Ovary (tissue), 7 donors: ENCODE measurements at regions not wholly inside any gene's neighbourhood (a gene's known extent, or its start where the extent isn't known, plus 50 kb on each side); places are given as distances from the start of the nearest gene placed in this dataset.

Experiments
- DNase-seq, 5 donors: peaks; one replicate each; pipeline ENCODE4 v3.0.0-alpha.2; 2019 to 2020
- H3K27ac ChIP-seq, 2 donors: fragments of 200-600 bp; one replicate each; pipeline versions ENCODE4 v1.5.1 to v1.8.0; 2019 to 2022
- H3K27me3 ChIP-seq: fragments of 200-600 bp; one replicate; pipeline ENCODE4 v1.8.0; 2022
- H3K36me3 ChIP-seq: fragments of 200-600 bp; sonication (generic); one replicate; pipeline ENCODE4 v1.5.1; 2019
- H3K4me1 ChIP-seq: one replicate; pipeline ENCODE4 v1.8.1; 2013; ENCODE audit warnings: mild to moderate bottlenecking, moderate library complexity; ENCODE audit not compliant: insufficient read depth
- H3K4me3 ChIP-seq: fragments of 200-600 bp; sonication (generic); one replicate; pipeline ENCODE4 v1.5.1; 2017
- H3K9me3 ChIP-seq, 2 donors: fragments of 200-600 bp in 1 of 2; sonication (generic) in 1 of 2; one replicate each; pipeline versions ENCODE4 v1.5.1 to v1.8.1; 2013 to 2019; ENCODE audit warnings: mild to moderate bottlenecking in 1 of 2, moderate library complexity in 1 of 2
- EP300 ChIP-seq: sonication (generic); formaldehyde crosslinking; IDR thresholded peaks from one replicate; pipeline ENCODE4 v1.6.1; 2017; ENCODE audit warnings: antibody characterized with exemption
- POLR2A ChIP-seq: fragments of 450-650 bp; IDR thresholded peaks from one replicate; pipeline ENCODE4 v1.6.1; 2017; ENCODE audit warnings: antibody characterized with exemption, mild to moderate bottlenecking, moderate library complexity
- WGBS, 3 donors: extraction: QIAGEN DNeasy Blood & Tissue Kit in 1 of 3; methylation state at CpG; one replicate each; pipeline versions ENCODE4 v1.1.5 to v1.1.7; 2013 to 2017; 5-methylcytosine and 5-hydroxymethylcytosine counted together
- intact Hi-C, 4 donors: fragments of 100-400 bp; cut with DNase I; formaldehyde crosslinking; loops; one replicate each; pipeline versions ENCODE4 v1.11.0 to v1.15.1; 2022 to 2023
- TF ChIP-seq, protein P1 (sequence below), 3 donors: fragments of 450-650 bp in 2 of 3; fragments of 200-600 bp in 1 of 3; IDR thresholded peaks; one replicate each; pipeline versions ENCODE4 v1.5.1 to v1.8.0; 2016 to 2022; ENCODE audit warnings: antibody characterized with exemption in 3 of 3, mild to moderate bottlenecking in 1 of 3
- donor health status: DM: no; HTN: no; CAD: no; lungs with moderate emphysema.
- donor health status: DM: no; HTN: no; CAD: no.
- donor health status: Bipolar disorder and iron deficiency.
- donor health status: DM: no; HTN: no; CAD: no.
- donor health status: DM: yes; HTN: yes; CAD: no.

DNA sequence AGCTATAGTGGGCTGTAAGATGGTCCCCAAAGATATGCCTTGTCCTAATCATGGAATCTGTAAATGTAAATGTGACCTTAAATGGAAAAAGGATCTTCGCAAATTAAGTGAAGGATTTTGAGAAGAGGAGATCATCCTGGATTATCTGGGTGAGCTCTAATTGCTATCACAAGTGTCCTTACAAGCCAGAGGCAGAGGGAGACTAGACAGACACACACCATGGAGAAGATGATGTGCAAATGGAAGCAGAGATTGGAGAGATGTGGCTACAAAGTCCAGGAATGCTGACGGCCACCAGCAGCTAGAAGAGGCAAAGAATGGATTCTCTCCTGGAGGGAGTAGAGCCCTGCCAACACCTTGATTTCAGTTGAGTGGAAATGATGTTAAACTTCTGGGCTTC, 102.3 kb upstream of the PROK2 start:
- Histone ChIP-seq H3K4me1 (no peaks in the 10 kb centered on the region), H3K27me3 (no peaks in the 10 kb centered on the region), H3K27ac (no peak overlapping the region), H3K4me3 (no peak overlapping the region), H3K36me3 (no peaks in the 10 kb centered on the region), H3K9me3 (no peaks in the 10 kb centered on the region)
- intact Hi-C loops, result no loop called here
- WGBS, 3 donors, result 85 to 90% (median 86%) methylated on average over 2 of the region's 2 CpGs
- TF ChIP-seq, protein P1, sequence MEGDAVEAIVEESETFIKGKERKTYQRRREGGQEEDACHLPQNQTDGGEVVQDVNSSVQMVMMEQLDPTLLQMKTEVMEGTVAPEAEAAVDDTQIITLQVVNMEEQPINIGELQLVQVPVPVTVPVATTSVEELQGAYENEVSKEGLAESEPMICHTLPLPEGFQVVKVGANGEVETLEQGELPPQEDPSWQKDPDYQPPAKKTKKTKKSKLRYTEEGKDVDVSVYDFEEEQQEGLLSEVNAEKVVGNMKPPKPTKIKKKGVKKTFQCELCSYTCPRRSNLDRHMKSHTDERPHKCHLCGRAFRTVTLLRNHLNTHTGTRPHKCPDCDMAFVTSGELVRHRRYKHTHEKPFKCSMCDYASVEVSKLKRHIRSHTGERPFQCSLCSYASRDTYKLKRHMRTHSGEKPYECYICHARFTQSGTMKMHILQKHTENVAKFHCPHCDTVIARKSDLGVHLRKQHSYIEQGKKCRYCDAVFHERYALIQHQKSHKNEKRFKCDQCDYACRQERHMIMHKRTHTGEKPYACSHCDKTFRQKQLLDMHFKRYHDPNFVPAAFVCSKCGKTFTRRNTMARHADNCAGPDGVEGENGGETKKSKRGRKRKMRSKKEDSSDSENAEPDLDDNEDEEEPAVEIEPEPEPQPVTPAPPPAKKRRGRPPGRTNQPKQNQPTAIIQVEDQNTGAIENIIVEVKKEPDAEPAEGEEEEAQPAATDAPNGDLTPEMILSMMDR (IDR thresholded peaks at IDR 0.05), result no peak
- TF ChIP-seq EP300, result no peak
- no peak for TF ChIP-seq POLR2A
- DNase-seq, result no peak

- H3K9me3 ChIP-seq, result no peaks in the 10 kb centered on the region
- TF ChIP-seq EP300 (no peak), POLR2A (no peak)
- TF ChIP-seq, protein P1 (IDR thresholded peaks at IDR 0.05), result no peak
- intact Hi-C loops, result no loop called here
- H3K36me3 ChIP-seq, result no peaks in the 10 kb centered on the region
- H3K27me3 ChIP-seq, result no peaks in the 10 kb centered on the region
- no peak overlapping the region for H3K4me3 ChIP-seq
- H3K27ac ChIP-seq, result no peak overlapping the region
- DNase-seq, result no peak
- H3K4me1 ChIP-seq, result no peaks in the 10 kb centered on the region
Observed at GRCh38 chr3:71885006-71885405, 100.1 kb upstream of the PROK2 start.

GRCh38 chr3:71881732-71882131, 96.8 kb upstream of the PROK2 start:
- WGBS, 3 donors, result 83 to 88% (median 83%) methylated on average over 2 of the region's 2 CpGs
- H3K4me3 ChIP-seq, result no peak overlapping the region
- H3K36me3 ChIP-seq, result no peaks in the 10 kb centered on the region
- no peak overlapping the region for H3K27ac ChIP-seq
- intact Hi-C loops, result no loop called here
- TF ChIP-seq POLR2A (no peak), EP300 (no peak)
- TF ChIP-seq, protein P1 (IDR thresholded peaks at IDR 0.05), result no peak
- no peaks in the 10 kb centered on the region for H3K27me3 ChIP-seq
- no peaks in the 10 kb centered on the region for H3K9me3 ChIP-seq
- no peak for DNase-seq
- no peaks in the 10 kb centered on the region for H3K4me1 ChIP-seq

- Histone ChIP-seq H3K36me3 (no peaks in the 10 kb centered on the region), H3K4me3 (no peak overlapping the region), H3K9me3 (no peaks in the 10 kb centered on the region), H3K4me1 (no peaks in the 10 kb centered on the region), H3K27ac (no peak overlapping the region), H3K27me3 (no peaks in the 10 kb centered on the region)
- no peak for DNase-seq
- no peak for TF ChIP-seq EP300
- TF ChIP-seq, protein P1 (IDR thresholded peaks at IDR 0.05), result no peak
- TF ChIP-seq POLR2A, result no peak
- intact Hi-C loops, result no loop called here
- WGBS, 3 donors, result 62 to 67% (median 64%) methylated on average over 2 of the region's 2 CpGs
Observed at GRCh38 chr3:71881041-71881440, 96.1 kb upstream of the PROK2 start.

DNA sequence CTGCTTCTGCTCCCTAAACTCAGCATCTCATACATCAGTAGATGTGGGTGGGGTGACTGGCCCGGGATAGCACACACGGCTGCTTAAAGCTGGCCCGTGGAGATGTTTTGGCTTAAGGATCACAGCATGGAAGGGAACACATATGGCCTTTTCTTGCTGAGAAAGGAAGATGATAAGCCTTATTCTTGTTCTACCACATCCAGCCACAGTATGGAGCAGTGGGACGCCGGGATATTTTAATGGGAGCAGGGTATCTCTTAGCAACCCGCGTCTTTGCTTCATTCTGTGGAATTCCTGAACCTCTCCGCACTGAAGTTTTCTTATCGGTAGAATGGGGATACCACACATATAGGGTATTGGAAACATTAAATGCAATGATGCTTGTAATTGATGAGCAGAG, 94.1 kb upstream of the PROK2 start:
- no peak overlapping the region for H3K27ac ChIP-seq
- TF ChIP-seq, protein P1 (IDR thresholded peaks at IDR 0.05), result no peak
- TF ChIP-seq EP300 (no peak), POLR2A (no peak)
- no peaks in the 10 kb centered on the region for H3K27me3 ChIP-seq
- no peaks in the 10 kb centered on the region for H3K9me3 ChIP-seq
- 77 to 86% (median 82%) methylated on average over 9 of the region's 9 CpGs for WGBS, 3 donors
- DNase-seq, result no peak
- H3K4me3 ChIP-seq, result no peak overlapping the region
- H3K36me3 ChIP-seq, result no peaks in the 10 kb centered on the region
- H3K4me1 ChIP-seq, result no peaks in the 10 kb centered on the region
- intact Hi-C loops, result loop anchor here in 3 of 4 donors (5.0 to 10.0 kb wide), 3 partner anchors 936 to 948 kb away; no protein-coding TSS in a partner anchor
